GM12878 (cell line): ENCODE measurements at regions not wholly inside any gene's neighbourhood (a gene's known extent, or its start where the extent isn't known, plus 50 kb on each side); places are given as distances from the start of the nearest gene placed in this dataset.

Experiments
- ATAC-seq: fragments of 200-7000 bp; cut with Tn5 transposase; 3 replicates; pipeline ENCODE4 v1.9.1; 2020; ENCODE audit warnings: mild to moderate bottlenecking, moderate library complexity
- BruUV-seq: library from RNA; stranded (reverse); fragments of 400-500 nt; replicated peaks from 2 replicates; lab custom pipeline; 2021; lab: Mats Ljungman, UMichigan
- CTCF ChIA-PET: fragments of 300-600 bp; sonication (Branson Sonifier 250); formaldehyde crosslinking; extraction: SDS; loops from one replicate; lab custom pipeline; 2021; ENCODE audit warnings: inconsistent platforms; lab: Yijun Ruan, JAX
- POLR2A ChIA-PET: fragments of 350-600 bp; formaldehyde crosslinking; extraction: SDS; loops from one replicate; lab custom pipeline; 2021; ENCODE audit warnings: inconsistent platforms; lab: Charles Lee
- RAD21 ChIA-PET: fragments of 300-600 bp; sonication (Branson Sonifier 250); formaldehyde crosslinking; loops from one replicate; lab custom pipeline; 2023; ENCODE audit warnings: antibody characterized with exemption; ENCODE audit not compliant: unreplicated experiment; lab: Charles Lee
- SMC1A ChIA-PET: fragments of 300-600 bp; sonication (Branson Sonifier 250); formaldehyde crosslinking; loops from one replicate; lab custom pipeline; 2023; ENCODE audit not compliant: unreplicated experiment, uncharacterized antibody; lab: Charles Lee
- DNase-seq: peaks from one replicate; pipeline ENCODE4 v3.0.0-alpha.2; 2011; ENCODE audit warnings: low read depth, low spot score
- FAIRE-seq: peaks from 3 replicates; lab custom pipeline; 2011; peaks lifted over from hg19 to GRCh38; lab: Jason Lieb, UNC
- H2AFZ ChIP-seq: 2 replicates; pipeline ENCODE4 v1.6.0; 2011; ENCODE audit warnings: low read depth, low read length, control low read depth; ENCODE audit not compliant: control insufficient read depth
- H3K27ac ChIP-seq: 2 replicates; pipeline ENCODE4 v1.5.1; 2011; ENCODE audit warnings: control low read depth; ENCODE audit not compliant: control insufficient read depth, insufficient read depth
- H3K27me3 ChIP-seq, 2 experiments: replicated peaks in 1 of 2; 2 replicates each; pipeline versions ENCODE4 v1.6.0 to v1.6.1; 2011; ENCODE audit warnings: low read length in 1 of 2; ENCODE audit not compliant: control insufficient read depth in 2 of 2, insufficient read depth in 2 of 2
- H3K36me3 ChIP-seq, 2 experiments: 2 replicates each; pipeline ENCODE4 v1.5.1; 2011; ENCODE audit warnings: low read length in 1 of 2; ENCODE audit not compliant: control insufficient read depth in 2 of 2, insufficient read depth in 2 of 2
- H3K4me1 ChIP-seq: 2 replicates; pipeline ENCODE4 v1.6.1; 2011; ENCODE audit warnings: mild to moderate bottlenecking, low read length, moderate library complexity, mixed read lengths; ENCODE audit not compliant: control insufficient read depth, insufficient read depth
- H3K4me2 ChIP-seq: 2 replicates; pipeline ENCODE4 v1.6.0; 2011; ENCODE audit warnings: control low read depth; ENCODE audit not compliant: control insufficient read depth, insufficient read depth
- H3K4me3 ChIP-seq: fragments of 200-600 bp; sonication (generic); 2 replicates; pipeline ENCODE4 v1.5.1; 2016
- H3K79me2 ChIP-seq: 2 replicates; pipeline ENCODE4 v1.6.0; 2011; ENCODE audit warnings: low read length; ENCODE audit not compliant: control insufficient read depth, insufficient read depth
- H3K9ac ChIP-seq: 2 replicates; pipeline ENCODE4 v1.8.0; 2011; ENCODE audit warnings: low read length, control low read depth, mixed read lengths; ENCODE audit not compliant: control insufficient read depth, insufficient read depth
- H3K9me3 ChIP-seq: replicated peaks from 3 replicates; pipeline ENCODE4 v1.5.1; 2011; ENCODE audit warnings: mild to moderate bottlenecking, low read length; ENCODE audit not compliant: control insufficient read depth, insufficient read depth
- H4K20me1 ChIP-seq: 2 replicates; pipeline ENCODE4 v1.6.0; 2011; ENCODE audit not compliant: control insufficient read depth, insufficient read depth
- BCL11A ChIP-seq: IDR thresholded peaks from 2 replicates; pipeline ENCODE4 v1.6.1; 2011; ENCODE audit warnings: low read depth, low read length
- CHD4 ChIP-seq: fragments of 200-600 bp; sonication (generic); IDR thresholded peaks from 2 replicates; pipeline ENCODE4 v1.6.1; 2016; ENCODE audit warnings: mild to moderate bottlenecking
- FOXK2 ChIP-seq: fragments of 450-650 bp; IDR thresholded peaks from 2 replicates; pipeline ENCODE4 v1.6.1; 2017; ENCODE audit warnings: mild to moderate bottlenecking, moderate library complexity
- HDAC2 ChIP-seq: fragments of 200-600 bp; sonication (generic); IDR thresholded peaks from 2 replicates; pipeline ENCODE4 v1.6.1; 2017
- HDAC6 ChIP-seq: fragments of 200-600 bp; sonication (generic); IDR thresholded peaks from one replicate; pipeline ENCODE4 v1.8.0; 2017; ENCODE audit warnings: antibody characterized with exemption; ENCODE audit not compliant: unreplicated experiment
- MLLT1 ChIP-seq: fragments of 450-650 bp; IDR thresholded peaks from 2 replicates; pipeline ENCODE4 v1.6.1; 2016; ENCODE audit warnings: mild to moderate bottlenecking
- MTA2 ChIP-seq: fragments of 450-650 bp; IDR thresholded peaks from 2 replicates; pipeline ENCODE4 v1.6.1; 2016; ENCODE audit warnings: low read depth, mild to moderate bottlenecking, moderate library complexity
- NR2C2 ChIP-seq: IDR thresholded peaks from 2 replicates; pipeline ENCODE4 v1.6.1; 2011; ENCODE audit warnings: borderline replicate concordance, low read depth; ENCODE audit not compliant: control insufficient read depth, insufficient read length
- RB1 ChIP-seq: fragments of 450-650 bp; formaldehyde crosslinking; IDR thresholded peaks from 2 replicates; pipeline ENCODE4 v1.6.1; 2017; ENCODE audit warnings: mild to moderate bottlenecking, borderline replicate concordance
- SRF ChIP-seq, 2 experiments: IDR thresholded peaks; 2 replicates each; pipeline ENCODE4 v1.6.1; 2011; ENCODE audit warnings: low read depth in 2 of 2, low read length in 2 of 2, mild to moderate bottlenecking in 1 of 2, moderate library complexity in 1 of 2
- USF1 ChIP-seq: IDR thresholded peaks from 2 replicates; pipeline ENCODE4 v1.6.1; 2011; ENCODE audit warnings: borderline replicate concordance, low read depth, mild to moderate bottlenecking, moderate library complexity, mixed read lengths, low read length; ENCODE audit not compliant: insufficient read depth; ENCODE audit errors: extremely low read length
- ZNF207 ChIP-seq: fragments of 450-650 bp; IDR thresholded peaks from 2 replicates; pipeline ENCODE4 v1.6.1; 2014; ENCODE audit warnings: antibody characterized with exemption, mild to moderate bottlenecking, borderline replicate concordance
- ZZZ3 ChIP-seq: IDR thresholded peaks from 2 replicates; pipeline ENCODE4 v1.6.1; 2011; ENCODE audit warnings: low read depth; ENCODE audit not compliant: control insufficient read depth, insufficient read length
- WGBS: methylation state at CpG from one replicate; pipeline ENCODE4 v1.1.6; 2016; ENCODE audit warnings: low lambda C conversion rate; ENCODE audit not compliant: insufficient replicate concordance, insufficient coverage; ENCODE audit errors: missing lambda C conversion rate; 5-methylcytosine and 5-hydroxymethylcytosine counted together
- in situ Hi-C: fragments of 300-500 bp; cut with MboI; formaldehyde crosslinking; loops from 9 replicates; pipeline ENCODE4 v1.14.3; 2018; ENCODE audit warnings: mixed read lengths
- intact Hi-C: fragments of 100-400 bp; cut with micrococcal nuclease; formaldehyde crosslinking; loops from one replicate; pipeline ENCODE4 v1.14.2; 2022; ENCODE audit not compliant: unreplicated experiment
- TF ChIP-seq, protein P1 (sequence below): fragments of 450-650 bp; IDR thresholded peaks from 2 replicates; pipeline ENCODE4 v1.6.1; 2014; ENCODE audit warnings: mild to moderate bottlenecking

DNA sequence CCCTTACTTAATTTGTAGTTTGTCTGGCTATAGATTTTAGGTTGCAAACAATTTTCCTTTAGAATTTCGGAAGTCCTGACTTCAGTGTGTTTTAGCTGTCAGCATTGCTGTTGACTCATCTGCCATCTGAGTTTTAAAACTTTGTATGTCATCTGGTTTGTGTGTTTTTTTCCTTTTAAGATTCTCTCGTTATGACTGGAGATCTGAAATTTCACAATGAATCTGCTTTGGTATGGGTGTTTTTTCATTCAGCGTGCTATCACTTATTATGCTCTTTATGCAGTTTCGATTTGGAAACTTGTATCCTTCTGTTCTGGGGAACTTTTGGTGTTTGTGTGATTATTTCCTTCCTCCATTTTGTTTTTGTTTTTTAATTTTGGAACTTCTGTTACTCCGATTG, 53.7 kb upstream of the ZNF280D start (continued):
- TF ChIP-seq, protein P1, sequence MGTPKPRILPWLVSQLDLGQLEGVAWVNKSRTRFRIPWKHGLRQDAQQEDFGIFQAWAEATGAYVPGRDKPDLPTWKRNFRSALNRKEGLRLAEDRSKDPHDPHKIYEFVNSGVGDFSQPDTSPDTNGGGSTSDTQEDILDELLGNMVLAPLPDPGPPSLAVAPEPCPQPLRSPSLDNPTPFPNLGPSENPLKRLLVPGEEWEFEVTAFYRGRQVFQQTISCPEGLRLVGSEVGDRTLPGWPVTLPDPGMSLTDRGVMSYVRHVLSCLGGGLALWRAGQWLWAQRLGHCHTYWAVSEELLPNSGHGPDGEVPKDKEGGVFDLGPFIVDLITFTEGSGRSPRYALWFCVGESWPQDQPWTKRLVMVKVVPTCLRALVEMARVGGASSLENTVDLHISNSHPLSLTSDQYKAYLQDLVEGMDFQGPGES, result no peak
- TF ChIP-seq ZZZ3, result no peak
- no peak for TF ChIP-seq CHD4

DNA sequence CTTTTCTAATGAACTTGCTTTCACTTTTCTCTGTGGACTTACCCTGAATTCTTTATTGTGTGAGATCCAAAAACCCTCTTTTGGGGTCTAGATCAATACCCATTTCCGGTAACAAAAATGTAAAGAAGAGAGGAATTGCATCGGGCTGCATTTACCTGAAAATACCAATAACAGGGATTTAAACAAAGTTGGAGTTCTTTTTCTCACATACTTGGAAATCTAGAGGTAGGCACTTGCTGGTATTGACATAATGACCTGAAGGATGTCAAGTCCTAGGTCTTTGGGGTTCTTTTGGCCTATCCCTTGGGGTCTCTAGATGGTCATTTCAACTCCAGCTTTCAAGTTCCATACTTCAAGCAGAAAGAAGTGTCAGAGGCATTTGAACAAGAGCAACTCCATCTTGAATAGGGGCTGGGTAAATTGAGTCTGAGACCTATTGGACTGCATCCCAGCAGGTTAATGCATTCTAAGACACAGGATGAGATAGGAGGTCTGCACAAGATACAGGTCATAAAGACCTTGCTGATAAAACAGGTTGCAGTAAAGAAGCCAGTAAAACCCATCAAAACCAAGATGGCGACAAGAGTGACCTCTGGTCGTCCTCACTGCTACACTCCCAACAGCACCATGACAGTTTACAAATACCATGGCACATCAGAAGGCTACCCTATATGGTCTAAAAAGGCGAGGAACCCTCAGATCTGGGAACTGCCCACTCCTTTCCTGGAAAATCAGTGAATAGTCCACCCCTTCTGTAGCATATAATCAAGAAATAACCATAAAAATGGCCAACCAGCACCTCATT, 50.8 kb upstream of the ZNF280D start:
- RAD21 ChIA-PET, result no interaction called here
- Histone ChIP-seq H3K36me3 (no peaks in the 10 kb centered on the region), H3K27ac (no peak overlapping the region), H4K20me1 (no peaks in the 10 kb centered on the region), H3K9ac (no peak overlapping the region), H3K79me2 (no peaks in the 10 kb centered on the region), H2AFZ (no peak overlapping the region), H3K4me2 (no peak overlapping the region), H3K27me3 (no peaks in the 10 kb centered on the region), H3K4me1 (no peaks in the 10 kb centered on the region), H3K9me3 (peaks cover 5% of the 10 kb centered on the region; the same call in 1 of the 3 replicates), H3K4me3 (no peak overlapping the region)
- BruUV-seq, result no TSS peak
- TF ChIP-seq HDAC6, result no peak
- no peak for TF ChIP-seq MLLT1
- TF ChIP-seq ZNF207, result no peak
- no peak for TF ChIP-seq HDAC2
- TF ChIP-seq FOXK2, result no peak
- TF ChIP-seq NR2C2, result no peak
- TF ChIP-seq BCL11A, result no peak
- no peak for TF ChIP-seq RB1
- TF ChIP-seq SRF (IDR thresholded peaks at IDR 0.05; ENCODE audit: low read depth in 2 of 2, low read length in 2 of 2), result no peak
- no peak for TF ChIP-seq USF1
- no peak for TF ChIP-seq MTA2
- WGBS, result 78% methylated on average over 5 of the region's 5 CpGs
- ATAC-seq (no peak), DNase-seq (no peak), FAIRE-seq (no peak)
- intact Hi-C loops (no loop called here), in situ Hi-C loops (no loop called here)
- CTCF ChIA-PET, result no interaction called here
- SMC1A ChIA-PET, result interaction anchor here (0.6 kb wide), 1 partner anchor 736 kb away, joined by 3 read pairs; no protein-coding TSS in a partner anchor
- POLR2A ChIA-PET, result interaction anchor here (0.7 kb wide), 1 partner anchor 88 kb away, joined by 5 read pairs; no protein-coding TSS in a partner anchor
